Small intestine (tissue), 7 donors: ENCODE measurements at regions not wholly inside any gene's neighbourhood (a gene's known extent, or its start where the extent isn't known, plus 50 kb on each side); places are given as distances from the start of the nearest gene placed in this dataset.

Experiments
- DNase-seq, 2 donors: peaks; one replicate each; pipeline versions ENCODE4 v3.0.0 to v3.0.0-alpha.2; 2013
- FAIRE-seq: peaks from 2 replicates; lab custom pipeline; 2012; peaks lifted over from hg19 to GRCh38; lab: Jason Lieb, UNC
- H3K27ac ChIP-seq, 3 donors: one replicate each; pipeline ENCODE4 v1.5.1; 2013; ENCODE audit warnings: low read length in 2 of 3, mild to moderate bottlenecking in 2 of 3, control low read depth in 1 of 3, inconsistent platforms in 1 of 3, low read depth in 1 of 3, moderate library complexity in 1 of 3
- H3K27me3 ChIP-seq, 3 donors: one replicate each; pipeline ENCODE4 v1.6.1; 2013; ENCODE audit warnings: low read length in 3 of 3, inconsistent platforms in 1 of 3; ENCODE audit not compliant: control insufficient read depth in 3 of 3, insufficient read depth in 3 of 3
- H3K36me3 ChIP-seq, 3 donors: one replicate each; pipeline ENCODE4 v1.6.1; 2013; ENCODE audit warnings: low read length in 3 of 3, inconsistent platforms in 1 of 3, low read depth in 1 of 3, mild to moderate bottlenecking in 1 of 3, moderate library complexity in 1 of 3; ENCODE audit not compliant: control insufficient read depth in 3 of 3, insufficient read depth in 2 of 3
- H3K4me1 ChIP-seq, 3 donors: one replicate each; pipeline ENCODE4 v1.6.1; 2013; ENCODE audit warnings: low read length in 2 of 3, inconsistent platforms in 1 of 3, low read depth in 1 of 3, mild to moderate bottlenecking in 1 of 3, moderate library complexity in 1 of 3; ENCODE audit not compliant: control insufficient read depth in 3 of 3, insufficient read depth in 2 of 3
- H3K4me3 ChIP-seq, 3 donors: one replicate each; pipeline ENCODE4 v1.5.1; 2013; ENCODE audit warnings: low read length in 3 of 3, control low read depth in 1 of 3, inconsistent platforms in 1 of 3, low read depth in 1 of 3, mild to moderate bottlenecking in 1 of 3, moderate library complexity in 1 of 3
- H3K9me3 ChIP-seq, 2 donors: one replicate each; pipeline ENCODE4 v1.6.1; 2013; ENCODE audit warnings: low read depth in 1 of 2, low read length in 1 of 2; ENCODE audit not compliant: control insufficient read depth in 2 of 2, insufficient read depth in 1 of 2
- WGBS, 3 donors: extraction: QIAGEN DNeasy Blood & Tissue Kit; methylation state at CpG; one replicate each; pipeline ENCODE4 v1.1.7; 2013; 5-methylcytosine and 5-hydroxymethylcytosine counted together
- donor health status: healthy with polysubstance abuse.
- donor health status: control.
- donor health status: control.
- donor health status: Bipolar disorder and iron deficiency.
- donor health status: healthy.

DNA sequence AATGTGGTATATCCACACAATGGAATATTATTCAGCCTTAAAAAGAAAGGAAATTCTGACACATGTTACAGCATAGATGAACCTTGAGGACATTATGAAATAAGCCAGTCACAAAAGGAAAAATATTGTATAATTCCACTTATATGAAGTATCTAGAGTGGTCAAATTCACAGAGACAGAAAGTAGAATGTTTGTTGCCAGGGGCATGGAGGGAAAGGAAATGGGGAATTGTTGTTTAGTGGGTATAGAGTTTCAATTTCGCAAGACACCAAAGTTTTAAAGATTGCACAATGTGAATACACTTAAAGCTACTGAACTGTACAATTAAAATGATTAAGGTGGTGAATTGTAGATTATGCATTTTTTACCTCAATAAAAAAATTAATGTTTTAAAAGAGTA is 92.9 kb downstream of the TXNL1 start:
- no peaks in the 10 kb centered on the region for H3K4me1 ChIP-seq
- no peak for FAIRE-seq

DNA sequence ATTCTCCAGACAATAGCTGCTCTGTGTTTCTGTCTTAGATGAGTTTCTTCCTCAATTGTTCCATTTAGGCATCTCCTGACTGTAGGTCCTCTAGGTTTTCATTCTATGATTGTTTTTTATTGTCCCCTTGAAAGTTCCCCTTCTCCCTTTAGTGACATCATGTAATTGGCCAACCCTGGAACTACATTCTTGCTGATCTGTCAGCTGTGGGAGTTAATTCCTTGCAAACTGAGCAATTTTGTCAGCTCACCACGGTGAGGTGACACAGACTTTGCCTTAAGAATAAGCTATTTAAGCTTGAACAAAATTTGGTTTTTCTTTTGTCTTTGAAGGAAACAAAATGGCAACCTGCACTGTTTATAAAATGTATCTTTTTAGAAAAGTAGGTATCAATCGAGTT is 95.9 kb downstream of the TXNL1 start:
- FAIRE-seq (no peak), DNase-seq (no peak)
- H3K27ac ChIP-seq, result no peak overlapping the region
- no peaks in the 10 kb centered on the region for H3K9me3 ChIP-seq
- no peaks in the 10 kb centered on the region for H3K36me3 ChIP-seq
- H3K4me1 ChIP-seq, result no peaks in the 10 kb centered on the region
- WGBS, 3 donors, result 77 to 86% (median 83%) methylated on average over 2 of the region's 2 CpGs
- no peak overlapping the region for H3K4me3 ChIP-seq
- no peaks in the 10 kb centered on the region for H3K27me3 ChIP-seq

More for the DNA sequence above, 92.9 kb downstream of the TXNL1 start:
- no peak overlapping the region for H3K4me3 ChIP-seq
- H3K27ac ChIP-seq, result no peak overlapping the region
- DNase-seq, result no peak
- H3K9me3 ChIP-seq, result no peaks in the 10 kb centered on the region
- 89 to 96% (median 92%) methylated on average over 1 of the region's 1 CpG for WGBS, 3 donors
- no peaks in the 10 kb centered on the region for H3K36me3 ChIP-seq
- no peaks in the 10 kb centered on the region for H3K27me3 ChIP-seq

DNA sequence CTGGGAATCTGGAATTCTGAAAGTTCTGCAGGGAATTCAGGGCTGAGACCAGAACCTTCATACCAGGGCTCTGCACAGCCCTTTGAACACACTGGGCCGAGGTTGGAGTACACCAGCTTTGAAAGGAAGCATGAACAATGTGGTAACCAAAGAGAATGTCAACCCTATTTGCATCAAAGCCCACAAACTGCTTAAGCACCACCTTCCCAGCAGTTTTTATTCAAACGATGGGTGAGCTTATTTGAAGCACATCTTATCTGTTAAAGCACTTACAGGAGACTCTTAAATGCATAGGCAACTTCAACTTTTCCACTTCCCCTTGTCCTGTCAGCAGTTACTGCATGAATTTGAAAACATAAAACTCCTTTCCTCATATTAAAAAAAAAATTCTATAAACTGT is 96.6 kb downstream of the TXNL1 start:
- no peaks in the 10 kb centered on the region for H3K4me1 ChIP-seq
- no peak overlapping the region for H3K27ac ChIP-seq
- H3K27me3 ChIP-seq, result no peaks in the 10 kb centered on the region
- 43 to 52% (median 46%) methylated on average over 2 of the region's 2 CpGs for WGBS, 3 donors
- no peaks in the 10 kb centered on the region for H3K9me3 ChIP-seq
- DNase-seq (no peak), FAIRE-seq (no peak)
- H3K36me3 ChIP-seq, result no peaks in the 10 kb centered on the region
- H3K4me3 ChIP-seq, result no peak overlapping the region

DNA sequence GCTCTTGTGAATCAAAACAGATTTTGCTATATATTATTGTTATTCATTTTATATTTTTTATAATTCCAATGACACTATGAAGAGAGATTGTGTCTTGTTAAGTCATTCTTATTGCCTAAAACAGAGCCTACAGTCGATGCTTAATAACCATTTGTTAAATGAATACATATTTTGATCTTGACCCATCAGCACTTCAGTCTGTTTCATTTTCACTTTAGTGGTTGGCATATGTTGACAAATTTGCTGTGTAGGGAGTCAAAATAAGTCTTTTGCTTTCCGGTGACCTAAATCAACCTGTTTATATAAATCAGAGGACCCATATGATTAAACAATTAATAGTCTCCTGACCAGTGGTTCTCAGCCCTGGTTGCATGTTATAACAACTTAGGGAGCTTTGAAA is 97.1 kb downstream of the TXNL1 start:
- H3K27me3 ChIP-seq, result no peaks in the 10 kb centered on the region
- FAIRE-seq (no peak), DNase-seq (no peak)
- H3K4me3 ChIP-seq, result no peak overlapping the region
- no peaks in the 10 kb centered on the region for H3K36me3 ChIP-seq
- H3K9me3 ChIP-seq, result no peaks in the 10 kb centered on the region
- WGBS, 3 donors, result 51 to 72% (median 60%) methylated on average over 2 of the region's 2 CpGs
- no peak overlapping the region for H3K27ac ChIP-seq
- no peaks in the 10 kb centered on the region for H3K4me1 ChIP-seq

DNA sequence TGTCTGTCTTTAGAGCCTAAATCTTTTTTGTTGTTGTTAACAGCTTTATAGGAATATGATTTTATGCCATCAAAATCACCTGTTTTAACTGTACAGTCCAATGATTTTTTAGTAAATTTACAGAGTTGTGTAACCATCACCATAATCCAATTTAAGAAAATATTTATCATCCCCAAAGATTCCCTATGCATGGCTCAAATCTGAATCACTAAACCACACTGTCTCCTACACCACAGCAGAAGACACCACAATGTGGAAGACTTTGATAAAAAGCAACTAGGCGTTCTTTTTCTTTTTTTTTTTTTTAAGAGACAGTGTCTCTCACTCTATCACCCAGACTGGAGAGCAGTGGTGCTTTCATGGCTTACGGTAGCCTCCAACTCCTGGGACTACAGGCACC is 99.6 kb downstream of the TXNL1 start:
- DNase-seq (no peak), FAIRE-seq (no peak)
- Histone ChIP-seq H3K4me1 (no peaks in the 10 kb centered on the region), H3K27ac (no peak overlapping the region), H3K9me3 (no peaks in the 10 kb centered on the region), H3K27me3 (no peaks in the 10 kb centered on the region), H3K36me3 (no peaks in the 10 kb centered on the region), H3K4me3 (no peak overlapping the region)
- 78 to 87% (median 81%) methylated on average over 2 of the region's 2 CpGs for WGBS, 3 donors

DNA sequence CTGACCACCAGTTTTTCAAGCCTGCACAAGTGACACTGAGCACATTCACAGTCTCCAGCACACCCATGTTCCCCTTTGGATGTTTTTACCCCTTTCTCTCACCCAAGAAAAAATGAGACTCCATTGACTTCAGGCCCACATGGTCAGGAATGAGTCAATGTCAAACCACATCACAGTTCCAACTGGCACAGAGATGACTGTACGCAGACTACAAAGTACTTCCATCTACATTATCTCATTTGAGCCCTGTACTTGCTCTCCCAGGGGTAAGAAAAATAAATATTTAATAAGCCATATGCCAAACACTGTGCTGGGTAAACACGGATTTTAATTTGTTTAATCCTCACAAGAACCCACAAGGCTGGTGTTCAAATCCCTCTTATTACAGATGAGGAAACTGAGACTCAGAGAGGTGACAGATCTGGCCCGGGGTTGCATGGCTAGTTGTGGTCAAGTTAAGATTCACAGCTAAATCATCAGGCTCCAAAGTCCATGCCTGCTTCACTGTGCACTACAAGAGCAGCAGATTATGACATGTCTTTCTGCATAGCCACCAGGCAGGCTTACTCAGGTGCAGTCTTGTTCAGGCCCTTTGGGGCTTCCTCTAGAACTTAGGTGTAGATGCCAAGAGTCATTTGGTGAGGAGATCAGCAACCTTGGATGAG is 106.1 kb downstream of the TXNL1 start:
- Histone ChIP-seq H3K36me3 (no peaks in the 10 kb centered on the region), H3K4me1 (no peaks in the 10 kb centered on the region), H3K9me3 (no peaks in the 10 kb centered on the region), H3K27ac (no peak overlapping the region), H3K4me3 (no peak overlapping the region), H3K27me3 (no peaks in the 10 kb centered on the region)
- 25 to 47% (median 27%) methylated on average over 3 of the region's 3 CpGs for WGBS, 3 donors
- no peak for FAIRE-seq
- no peak for DNase-seq

DNA sequence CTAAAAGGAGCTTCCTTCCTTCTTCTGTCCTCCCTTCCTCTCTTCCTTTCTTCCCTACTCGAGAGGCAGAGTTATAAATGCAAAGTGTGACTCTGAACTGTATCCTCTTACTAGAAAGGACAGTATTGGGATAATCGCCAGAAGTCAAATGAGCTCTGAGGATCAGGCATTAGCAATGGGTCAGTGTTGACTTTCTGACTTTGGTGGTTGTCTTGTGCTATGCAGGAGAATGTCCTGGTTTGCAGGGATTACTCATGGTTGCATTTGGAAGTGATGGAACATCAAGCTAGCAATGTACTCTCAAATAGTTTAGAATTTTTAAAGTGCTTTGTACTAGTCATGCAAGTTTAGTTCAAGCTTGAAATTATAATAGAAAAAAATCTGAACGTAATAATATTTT is 115.6 kb downstream of the TXNL1 start:
- Histone ChIP-seq H3K4me1 (no peaks in the 10 kb centered on the region), H3K27me3 (no peaks in the 10 kb centered on the region), H3K36me3 (no peaks in the 10 kb centered on the region), H3K9me3 (peaks cover 0 to 2% of the 10 kb centered on the region in 2 donors), H3K27ac (no peak overlapping the region), H3K4me3 (no peak overlapping the region)
- DNase-seq (no peak), FAIRE-seq (no peak)
- 58 to 73% (median 65%) methylated on average over 3 of the region's 3 CpGs for WGBS, 3 donors

DNA sequence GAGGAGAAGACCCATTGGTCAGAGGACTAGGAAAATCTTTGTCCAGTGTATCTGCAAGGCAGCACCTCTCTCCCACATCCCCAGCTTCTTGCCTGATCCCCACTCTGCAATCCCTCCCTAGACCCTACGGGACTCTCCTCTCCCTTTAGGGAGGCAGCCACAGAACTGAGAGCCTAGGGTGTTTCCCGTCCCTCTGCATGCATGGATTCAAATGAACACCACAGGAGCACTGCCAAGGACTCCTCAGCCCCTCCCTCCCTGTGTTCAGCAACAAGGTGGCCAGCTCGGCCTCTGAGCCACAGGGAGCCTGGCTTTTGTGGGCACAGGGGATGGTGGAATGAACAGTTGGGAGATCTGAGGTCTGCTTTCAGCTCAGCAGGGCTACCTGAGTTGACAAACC is 117.1 kb downstream of the TXNL1 start:
- no peaks in the 10 kb centered on the region for H3K36me3 ChIP-seq
- no peaks in the 10 kb centered on the region for H3K27me3 ChIP-seq
- H3K9me3 ChIP-seq, result peaks cover 0 to 2% of the 10 kb centered on the region in 2 donors
- WGBS, 3 donors, result 48 to 78% (median 67%) methylated on average over 2 to 3 of the region's 3 CpGs
- no peak for FAIRE-seq
- H3K4me3 ChIP-seq, result no peak overlapping the region
- DNase-seq, result no peak
- no peak overlapping the region for H3K27ac ChIP-seq
- no peaks in the 10 kb centered on the region for H3K4me1 ChIP-seq

DNA sequence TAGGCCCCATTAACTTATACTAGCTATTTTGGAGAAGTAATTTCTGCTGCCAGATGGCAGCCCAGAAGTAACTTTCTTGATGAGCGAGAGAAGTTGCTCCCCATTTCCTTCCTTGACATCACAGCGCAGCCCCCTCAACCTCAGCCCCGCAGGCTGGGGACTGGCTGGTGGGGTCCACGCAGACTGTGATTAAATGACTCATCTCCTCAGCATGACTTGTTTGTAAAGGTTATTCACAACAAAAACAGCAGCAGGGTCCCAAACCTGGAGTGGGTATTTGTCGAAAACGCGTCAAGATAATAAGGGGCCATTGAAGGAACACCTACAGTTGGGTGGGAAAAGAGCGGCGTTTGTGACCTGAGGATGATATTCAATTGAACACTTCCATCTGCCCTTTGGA is 120.6 kb downstream of the TXNL1 start:
- no peak overlapping the region for H3K4me3 ChIP-seq
- H3K36me3 ChIP-seq, result no peaks in the 10 kb centered on the region
- 93 to 97% (median 95%) methylated on average over 9 of the region's 9 CpGs for WGBS, 3 donors
- DNase-seq (no peak), FAIRE-seq (no peak)
- no peaks in the 10 kb centered on the region for H3K9me3 ChIP-seq
- H3K27me3 ChIP-seq, result no peaks in the 10 kb centered on the region
- H3K4me1 ChIP-seq, result no peaks in the 10 kb centered on the region
- H3K27ac ChIP-seq, result no peak overlapping the region
